ENCODE measurements at regions not wholly inside any gene's neighbourhood (a gene's known extent, or its start where the extent isn't known, plus 50 kb on each side); places are given as distances from the start of the nearest gene placed in this dataset.

DNA sequence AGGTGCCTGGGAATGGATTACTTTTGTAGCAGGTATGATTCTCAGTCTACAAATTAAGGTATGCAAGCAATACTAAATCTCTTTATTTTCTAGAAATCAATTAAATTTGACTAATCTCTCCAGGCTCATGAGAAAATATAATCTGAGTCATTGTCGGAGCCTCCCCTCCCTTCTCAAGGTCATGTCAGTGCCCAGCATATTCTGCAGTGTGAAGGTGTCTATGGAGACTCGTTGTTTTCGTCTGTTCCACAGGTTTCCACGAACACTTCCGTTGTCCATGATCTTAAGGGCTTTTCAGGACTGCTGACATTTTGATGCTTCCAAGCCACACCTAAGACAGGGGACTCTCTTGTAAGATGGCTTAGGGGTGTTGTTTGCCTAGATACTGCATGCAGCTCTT is 56.6 kb upstream of the SCOC start:
- no peak for DNase-seq

DNA sequence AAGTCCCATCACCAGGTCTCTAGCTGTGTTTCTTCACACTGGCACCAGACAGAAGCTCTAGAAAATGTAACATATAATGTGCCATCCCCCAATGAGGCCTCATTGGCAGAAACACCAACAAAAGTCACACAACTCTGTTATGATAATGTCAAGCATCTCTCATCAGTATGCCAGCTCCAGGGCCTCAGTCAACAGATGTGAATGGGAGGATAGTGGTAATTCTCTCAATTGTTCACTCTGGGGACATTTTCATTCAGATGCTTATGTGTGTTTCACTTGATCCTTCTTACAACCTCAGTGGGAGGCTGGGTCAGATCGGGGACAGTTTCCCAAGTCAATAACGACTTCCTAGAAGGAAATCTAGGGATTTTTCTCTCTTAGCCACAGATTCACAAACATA is 57.5 kb upstream of the SCOC start:
- DNase-seq: no peak

DNA sequence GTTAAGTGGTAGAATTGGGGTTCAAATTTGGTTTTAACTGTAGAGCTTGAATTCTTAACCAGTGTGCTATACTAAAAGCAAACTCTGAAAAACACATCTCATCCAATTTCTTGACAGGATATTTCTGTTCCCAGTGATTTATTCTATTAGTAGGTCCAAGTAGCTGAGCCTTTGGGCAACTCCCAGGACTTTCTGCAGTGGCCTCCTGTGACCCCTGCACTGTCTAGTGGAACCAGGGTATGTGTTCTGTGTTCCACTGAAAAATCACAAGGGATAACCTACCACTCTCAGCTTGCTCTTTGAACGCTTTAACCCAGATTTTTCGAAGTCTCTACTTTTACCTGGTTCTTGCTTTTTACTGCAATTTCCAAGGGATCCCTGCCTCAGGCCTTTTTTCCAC is 58.0 kb upstream of the SCOC start:
- DNase-seq: no peak

DNA sequence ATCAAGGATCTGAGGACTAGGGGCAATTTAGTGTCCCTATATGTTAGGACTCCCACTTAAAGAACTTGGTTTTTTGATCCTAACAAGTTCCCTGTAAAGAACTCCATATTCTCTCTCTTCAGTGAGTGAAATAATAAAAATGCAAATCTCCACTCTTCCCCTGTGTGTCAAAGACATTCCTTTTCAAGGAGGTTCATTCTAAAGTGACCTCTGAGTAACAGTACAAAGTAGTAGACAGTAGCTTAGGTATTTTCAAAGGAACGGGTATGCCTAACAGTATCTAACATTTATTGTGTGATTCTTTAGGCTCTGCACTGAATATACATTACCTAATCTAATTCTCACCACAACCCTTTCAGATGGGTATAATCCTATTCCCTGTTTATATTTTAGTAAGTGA is 58.4 kb upstream of the SCOC start:
- DNase-seq: no peak

DNA sequence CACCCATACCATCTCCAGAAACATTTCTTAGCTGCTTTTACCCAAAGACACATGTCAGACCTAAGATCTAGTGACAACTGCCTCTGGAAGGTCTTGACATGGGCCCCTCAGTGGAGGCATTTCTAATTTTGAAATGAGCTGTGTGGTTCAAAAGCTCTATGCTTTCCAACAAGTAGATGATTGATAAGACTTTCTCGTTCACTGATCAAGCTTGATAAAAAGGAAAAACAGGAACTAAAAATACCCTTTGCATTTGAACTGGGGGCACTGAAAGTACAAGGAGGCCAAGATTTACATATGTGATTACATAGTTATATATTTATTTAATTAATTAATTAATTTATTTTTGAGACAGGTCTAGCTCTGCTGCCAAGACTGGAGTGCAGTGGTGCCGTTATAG is 61.3 kb upstream of the SCOC start:
- no peak for DNase-seq

DNA sequence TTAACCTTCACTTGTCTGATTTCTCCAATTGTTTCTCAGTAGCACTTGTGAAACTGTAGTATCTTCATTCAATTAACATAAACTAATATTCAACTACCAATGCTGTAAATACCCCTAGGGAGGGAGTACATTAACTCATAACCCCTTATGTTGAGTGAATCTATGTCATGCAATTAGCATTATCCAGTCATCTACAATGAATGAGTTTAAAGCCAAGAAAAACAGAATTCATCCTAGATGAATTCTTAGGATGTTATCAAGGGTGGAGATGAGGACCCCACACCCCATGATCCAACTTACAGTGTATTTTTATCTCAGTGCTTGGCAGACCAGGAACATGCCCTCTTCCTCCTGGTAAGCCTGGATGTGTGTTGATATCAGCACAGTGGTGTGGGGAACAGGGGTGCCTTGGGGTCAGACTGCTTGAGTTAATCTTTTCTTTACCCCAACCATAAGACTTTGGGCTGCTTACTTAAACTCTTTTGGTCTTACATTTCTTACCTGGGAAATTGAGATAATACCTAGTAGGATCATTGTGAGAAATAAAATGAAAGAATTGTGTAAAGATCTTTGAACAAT is 62.1 kb upstream of the SCOC start:
- no peak for DNase-seq

DNA sequence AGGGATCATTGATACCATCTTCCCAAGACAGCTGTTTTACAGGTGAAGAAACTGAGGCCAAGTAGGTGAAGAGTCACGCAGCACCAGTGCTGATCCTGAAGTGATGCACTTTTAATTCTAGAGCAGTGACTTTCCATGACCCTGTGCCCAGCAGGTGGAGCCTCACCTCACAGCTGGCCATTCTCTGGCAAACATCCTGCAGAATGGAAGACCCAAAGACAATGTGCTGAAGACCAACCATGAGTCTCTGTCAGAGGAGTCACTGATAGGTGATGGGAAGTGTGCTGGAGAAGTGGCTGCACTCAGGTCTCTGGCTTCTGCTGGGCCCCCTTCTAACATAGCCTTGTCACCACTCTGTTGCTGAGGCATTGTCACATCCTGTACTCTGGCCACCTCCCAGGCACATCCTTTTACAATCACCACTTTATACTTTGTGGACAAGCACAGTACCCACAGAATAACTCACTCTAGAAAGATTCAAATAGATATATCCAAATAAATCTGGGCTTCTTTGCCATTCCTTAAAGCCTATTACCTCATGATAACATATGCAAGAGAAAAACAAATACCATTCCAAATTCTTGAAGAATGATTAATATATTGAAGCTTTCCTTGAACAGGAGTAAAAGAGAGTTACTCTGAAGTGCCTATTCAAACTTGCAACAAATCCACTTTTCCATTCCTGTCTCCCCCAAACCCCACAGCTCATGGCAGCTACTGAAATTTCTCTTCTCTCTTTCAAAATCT is 64.1 kb upstream of the SCOC start:
- peak; percentile 65 for DNase-seq

DNA sequence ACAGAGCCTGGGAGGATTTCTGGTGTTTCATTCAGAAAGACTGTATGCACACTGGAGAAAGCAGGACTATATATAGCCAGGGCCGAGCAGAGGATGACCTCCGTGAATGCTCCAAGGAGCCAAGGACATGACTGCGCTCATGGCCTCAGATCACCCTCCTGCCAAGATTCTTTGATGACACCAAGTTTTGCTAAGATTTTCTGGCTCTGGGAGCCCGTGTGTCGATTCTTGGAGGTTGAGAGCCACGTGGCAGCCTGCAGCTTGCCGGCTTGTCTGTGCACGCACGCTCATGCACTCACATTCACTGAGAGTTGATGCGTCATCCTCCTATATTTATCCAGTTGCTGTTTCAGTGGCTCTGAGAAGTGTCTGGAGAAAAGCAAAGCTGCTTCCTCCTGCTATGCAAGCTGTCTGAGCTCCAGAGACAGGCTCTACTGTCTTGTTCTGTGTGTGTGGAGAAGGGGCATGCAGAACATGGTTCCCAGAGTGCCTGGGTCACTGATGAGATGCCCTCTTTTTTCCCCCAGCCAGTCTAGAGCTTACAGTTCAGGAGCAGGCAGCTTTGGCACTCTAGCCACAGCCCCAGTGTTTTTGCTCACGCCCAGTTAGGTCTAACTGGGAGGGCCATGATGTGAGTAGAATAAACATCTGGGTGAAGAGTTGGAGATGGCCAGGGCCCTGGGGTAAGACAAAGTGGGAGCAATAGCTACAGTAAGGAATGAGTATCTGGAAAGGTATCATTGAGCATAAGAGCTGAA is 64.9 kb upstream of the SCOC start:
- peak; percentile 86 for DNase-seq

DNA sequence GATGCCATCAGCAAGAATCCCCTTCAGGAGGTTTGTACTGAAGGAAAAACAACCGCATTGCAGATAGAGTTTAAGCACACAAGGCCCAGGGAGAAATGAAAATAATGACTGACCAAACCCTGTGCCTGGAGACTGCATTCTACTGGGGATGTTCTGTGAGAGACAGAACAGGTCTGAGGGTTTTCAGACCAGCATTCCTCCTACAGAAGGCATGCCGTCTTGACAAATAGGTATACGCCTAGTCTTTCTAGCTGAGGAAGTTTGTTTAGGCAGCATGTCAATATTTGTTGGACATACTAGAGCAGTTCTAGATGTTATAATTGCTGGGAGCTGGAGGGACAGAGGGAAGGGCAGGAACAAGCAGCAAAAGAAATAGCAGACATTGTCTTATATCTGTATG is 68.4 kb upstream of the SCOC start:
- DNase-seq: no peak

DNA sequence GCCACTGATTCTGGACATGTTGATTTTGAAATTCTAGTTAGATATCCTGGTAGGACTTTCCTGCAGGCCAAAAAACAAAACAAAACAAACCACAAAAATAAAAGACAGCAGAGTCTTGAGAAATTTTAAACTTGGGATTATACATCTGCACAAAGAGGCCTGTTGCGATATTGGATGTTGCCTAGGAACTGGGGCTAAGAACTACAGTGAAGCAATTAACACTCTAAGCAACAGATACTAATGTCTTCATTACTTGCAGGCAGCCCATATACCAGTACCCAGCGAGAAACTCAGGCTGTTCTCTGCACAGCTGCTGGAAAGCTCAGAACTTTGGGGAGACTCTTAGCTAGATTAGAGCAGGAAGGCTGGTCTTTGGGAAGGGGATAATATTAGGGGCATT is 69.1 kb upstream of the SCOC start:
- DNase-seq: no peak

DNA sequence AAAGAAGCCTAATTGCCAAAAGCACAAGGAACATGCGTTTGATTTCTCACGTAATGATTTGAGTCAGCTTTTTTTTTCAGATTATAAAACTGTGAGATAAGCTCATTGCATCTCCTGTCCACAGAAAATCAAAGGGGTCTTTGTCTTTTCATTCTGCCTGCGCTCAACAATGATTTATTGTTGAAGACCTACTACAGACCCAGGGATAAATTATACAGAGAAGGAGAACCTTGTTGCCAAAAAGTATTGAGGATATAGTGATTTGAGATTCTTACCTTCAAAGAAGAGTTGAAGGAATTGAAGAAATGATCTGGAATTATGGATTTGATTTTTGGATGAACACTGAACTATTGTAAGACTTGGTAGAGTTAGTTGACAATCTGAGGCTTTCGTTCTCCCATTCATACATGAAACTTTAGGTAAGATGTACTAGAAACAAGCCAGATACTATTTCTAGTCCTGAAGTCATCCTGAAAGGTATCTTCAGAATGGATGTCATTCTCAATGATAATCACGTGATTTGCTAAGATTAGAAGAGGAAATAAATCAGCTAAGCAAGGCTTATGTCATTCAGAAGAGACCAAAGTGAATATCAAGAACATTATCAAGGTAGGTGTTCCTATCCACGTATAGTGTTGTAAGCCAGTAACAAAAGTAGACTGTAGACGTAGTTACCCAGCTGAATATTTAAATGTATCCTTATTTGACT is 71.1 kb upstream of the SCOC start:
- DNase-seq: no peak

DNA sequence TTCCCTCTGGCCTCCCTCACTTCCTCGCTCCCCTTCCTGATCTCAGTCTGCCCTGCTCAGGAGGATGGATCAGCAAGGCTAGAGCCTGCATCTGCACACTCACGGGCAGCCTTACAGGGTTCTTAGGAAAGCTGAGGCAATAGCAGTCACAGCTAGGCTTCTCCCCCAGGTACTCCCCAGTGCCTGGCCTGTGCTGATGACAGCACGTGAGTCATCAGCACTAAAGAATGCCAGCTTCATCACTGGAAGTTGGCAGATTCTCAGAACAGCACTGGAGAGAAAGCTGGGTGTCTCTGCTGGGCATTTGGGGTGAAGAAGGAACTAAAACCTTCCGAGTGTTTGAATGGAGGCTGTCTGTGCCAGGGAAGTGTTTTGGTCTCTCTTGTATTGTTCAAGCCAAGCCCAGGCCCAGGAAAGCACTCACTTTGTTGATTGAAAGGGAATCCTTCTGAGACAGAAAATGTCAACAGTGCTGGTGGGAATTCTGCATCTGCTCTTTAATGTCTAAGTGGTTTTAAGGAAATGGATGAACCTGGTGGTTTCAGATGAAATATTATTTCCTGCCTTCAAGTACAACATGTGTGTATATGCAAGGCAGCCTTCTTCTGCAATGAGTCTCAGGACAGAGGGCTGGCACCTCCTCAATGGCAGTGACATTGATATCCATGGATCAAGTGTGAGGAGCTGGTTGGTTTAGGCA is 73.0 kb upstream of the SCOC start:
- DNase-seq: peak; percentile 66

DNA sequence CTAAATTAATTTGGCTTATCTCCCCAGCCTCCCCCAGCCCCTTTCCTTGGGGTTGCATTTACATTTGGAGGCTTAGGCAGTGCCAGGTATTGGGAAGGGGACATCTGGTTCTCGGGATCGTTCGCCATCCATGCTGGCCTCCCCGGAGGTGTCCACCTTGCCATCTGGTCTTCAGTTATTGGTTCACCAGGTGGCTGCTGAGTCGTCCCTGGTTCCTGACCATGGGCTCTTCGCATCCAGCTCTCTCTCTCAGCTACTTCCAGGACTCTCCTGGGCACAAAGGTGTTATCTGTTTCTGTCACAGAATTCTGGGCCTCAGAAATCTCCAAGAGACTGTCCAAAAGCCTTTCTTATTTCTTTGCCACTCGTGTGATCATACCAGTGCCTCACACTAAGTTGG is 75.4 kb upstream of the SCOC start:
- DNase-seq: no peak

DNA sequence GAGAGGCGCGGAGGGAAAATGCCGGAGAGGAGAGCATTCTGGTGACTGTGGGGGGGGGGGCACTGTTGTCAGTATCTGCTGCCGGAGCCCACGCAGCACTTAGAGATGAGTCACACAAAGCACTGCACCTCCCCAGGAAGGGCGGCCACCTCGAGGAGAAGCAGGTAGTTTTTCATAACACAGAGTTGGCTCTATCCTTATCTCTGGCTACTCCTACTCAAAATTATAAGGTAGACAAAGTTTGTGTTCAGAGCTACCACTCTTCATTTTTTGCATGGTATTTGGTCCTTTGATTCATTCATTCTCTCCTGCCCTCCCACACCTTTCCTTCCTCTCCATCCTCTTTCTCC is 76.2 kb upstream of the SCOC start:
- no peak for DNase-seq

DNA sequence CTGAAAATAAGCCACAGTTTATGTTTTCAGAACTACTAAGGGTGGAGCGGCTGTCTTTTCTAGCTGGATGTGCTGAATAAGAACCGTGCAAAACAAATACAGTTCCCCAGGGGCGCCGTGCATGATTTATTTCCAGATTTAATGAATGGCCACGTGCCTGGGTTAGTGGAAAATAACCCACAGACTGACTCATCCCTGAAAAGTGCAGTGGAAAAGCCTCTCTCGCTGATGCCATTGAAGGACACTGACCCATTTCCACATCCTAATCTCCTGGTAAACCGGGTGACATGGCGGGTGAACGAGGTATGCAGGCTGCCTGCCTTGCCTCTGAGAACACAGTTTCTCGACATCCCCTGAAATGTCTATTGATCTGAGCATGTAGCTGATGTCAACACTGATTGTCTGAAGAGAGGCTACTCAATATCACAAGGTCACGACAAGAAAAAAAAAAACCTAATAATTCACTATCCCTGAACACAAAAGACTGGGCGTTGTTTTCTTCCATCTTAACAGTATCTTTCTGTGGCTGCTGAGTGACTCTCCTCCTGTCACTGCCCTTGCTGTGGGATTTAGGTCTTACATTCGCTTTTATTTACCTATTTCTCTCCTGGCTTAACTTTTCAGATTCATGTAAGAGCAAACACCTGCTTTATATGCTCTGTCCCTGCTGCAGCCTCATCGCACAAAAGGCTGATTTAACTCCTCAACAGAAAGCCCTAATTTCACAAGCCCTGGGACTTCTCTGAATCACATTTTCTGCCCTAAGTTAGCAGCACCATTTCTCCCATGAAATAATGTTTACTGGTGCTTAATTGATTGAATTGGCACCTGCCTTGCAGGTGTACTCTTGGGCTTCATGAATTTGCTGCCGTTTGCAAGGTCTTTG is 76.9 kb upstream of the SCOC start:
- peak; percentile 67 for DNase-seq

DNA sequence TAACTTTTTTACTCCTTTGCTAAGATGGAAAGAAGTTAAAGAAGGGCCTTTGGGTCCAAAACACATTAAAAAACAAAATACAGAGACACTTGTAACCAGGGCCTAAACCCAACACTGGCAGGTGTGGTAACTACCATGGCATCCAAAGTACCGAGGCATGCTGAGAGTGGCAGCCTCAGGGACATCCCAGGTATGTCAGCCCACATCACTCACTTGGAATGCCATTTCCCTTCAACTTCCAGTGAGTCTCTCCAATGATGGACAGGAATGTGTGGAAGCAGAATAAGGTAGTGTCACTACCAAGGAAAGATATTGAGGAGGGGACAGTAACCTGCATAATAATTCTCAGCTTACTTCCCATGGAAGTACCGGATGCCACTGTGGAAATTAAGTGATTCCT is 79.5 kb upstream of the SCOC start:
- DNase-seq: no peak

DNA sequence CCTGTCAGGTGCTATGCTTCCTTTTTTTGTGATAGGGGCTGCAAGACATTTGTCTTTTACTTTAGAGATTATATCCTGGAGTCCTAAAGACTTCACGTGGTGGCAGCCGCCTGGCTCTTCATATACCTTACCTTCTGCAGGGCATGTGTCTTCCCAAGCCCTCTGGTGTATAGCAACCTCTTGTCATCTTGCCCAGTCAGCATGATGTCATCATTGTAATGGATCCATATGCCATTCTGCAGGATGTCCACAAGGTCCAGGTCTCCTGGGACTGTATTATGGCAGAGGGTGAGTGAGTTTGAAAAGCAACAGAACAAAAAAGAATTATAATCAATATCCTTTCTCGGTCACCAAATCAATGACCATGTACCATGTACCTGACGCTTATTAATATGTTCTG is 82.2 kb upstream of the SCOC start:
- peak; percentile 11 for DNase-seq

DNA sequence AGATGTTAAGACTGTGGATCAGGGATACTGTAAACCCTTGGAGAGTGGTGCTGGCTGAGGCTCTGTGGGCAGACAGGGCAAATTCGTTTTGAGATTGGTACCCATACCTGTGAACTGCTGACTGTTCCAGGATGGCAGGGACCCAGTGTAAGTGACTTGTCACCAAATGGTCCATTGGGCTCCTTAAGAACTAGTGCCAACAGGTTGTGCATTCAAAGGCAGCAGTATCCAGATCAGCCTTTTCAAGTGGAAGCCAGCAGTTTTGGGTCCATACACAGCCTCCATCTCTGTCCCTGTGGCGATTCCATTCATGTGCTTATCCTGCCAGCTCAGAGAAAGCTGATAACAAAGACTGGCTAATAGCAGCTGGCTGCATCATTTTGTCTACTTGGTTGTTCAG is 84.0 kb upstream of the SCOC start:
- DNase-seq: no peak

DNA sequence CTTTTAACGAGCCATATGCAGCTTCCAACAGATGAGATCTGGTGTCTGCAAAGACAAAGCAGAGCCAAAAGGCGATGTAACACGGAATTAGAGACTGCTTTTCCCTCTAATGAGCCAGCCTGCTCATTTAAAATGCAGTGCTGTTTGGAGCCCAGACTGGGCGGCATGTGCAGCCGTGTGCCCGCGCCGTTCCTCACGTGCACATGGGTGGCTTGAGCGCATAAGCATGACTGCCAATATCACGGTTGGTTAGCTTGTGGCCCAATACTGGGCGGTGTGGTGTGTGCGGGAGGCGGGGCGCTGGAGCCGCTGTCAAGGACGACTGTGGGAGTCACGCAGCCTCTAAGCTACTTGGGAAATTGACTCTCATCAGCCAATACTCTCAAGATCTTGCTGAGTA is 87.0 kb upstream of the SCOC start:
- no peak for DNase-seq

DNA sequence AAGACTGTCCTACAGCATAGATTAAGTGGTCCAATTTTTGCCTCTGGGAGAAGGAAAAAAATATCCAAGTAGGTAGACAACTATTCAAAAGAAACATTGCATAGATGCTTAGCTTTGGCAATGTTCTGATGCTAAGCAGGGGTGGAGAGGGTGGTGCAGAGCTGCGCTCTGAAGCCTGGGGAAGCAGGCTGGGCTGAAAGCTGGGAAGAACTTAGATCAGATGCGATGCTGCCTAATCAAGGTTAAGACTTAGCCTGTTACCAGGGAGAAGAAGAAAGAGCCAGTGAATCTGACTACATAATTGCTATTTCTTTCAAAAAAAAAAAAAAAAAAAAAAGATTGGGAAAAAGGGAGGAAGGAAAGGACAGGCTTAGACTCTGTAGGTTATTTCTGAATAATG is 89.0 kb upstream of the SCOC start:
- DNase-seq: no peak

DNA sequence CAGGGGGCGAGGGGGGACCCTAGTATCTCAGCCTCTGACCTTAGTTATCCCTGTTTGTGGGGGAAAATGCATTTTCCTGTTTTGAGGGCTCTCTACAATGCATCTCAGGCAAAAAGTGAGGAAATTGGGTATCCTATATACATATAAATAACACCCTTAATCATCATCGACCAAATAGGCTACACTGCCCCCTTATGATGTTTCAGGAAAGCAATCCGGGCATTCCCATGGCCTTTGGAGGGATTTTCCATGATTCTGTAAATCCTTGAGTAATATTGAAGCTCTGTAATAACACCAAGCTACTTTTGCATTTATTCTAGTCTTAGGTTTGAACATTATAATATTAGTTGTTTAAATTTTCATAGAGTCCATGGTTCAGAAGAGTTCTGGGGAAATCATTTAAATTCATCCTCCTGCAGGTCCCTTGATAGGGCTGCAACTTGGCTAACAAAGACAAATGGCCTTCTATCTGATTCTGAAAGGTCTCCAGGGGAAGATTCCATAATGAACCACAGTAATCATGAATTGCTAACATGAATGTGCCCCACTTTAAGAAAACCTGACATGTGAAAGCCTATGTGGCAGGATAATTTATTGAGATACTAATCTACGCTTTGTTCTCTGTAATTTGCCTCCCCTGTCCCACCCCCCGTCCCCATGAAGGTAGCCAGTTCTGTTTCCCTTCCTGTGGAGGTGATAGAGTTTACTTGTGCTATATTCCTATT is 91.5 kb upstream of the SCOC start:
- DNase-seq: peak; percentile 22

DNA sequence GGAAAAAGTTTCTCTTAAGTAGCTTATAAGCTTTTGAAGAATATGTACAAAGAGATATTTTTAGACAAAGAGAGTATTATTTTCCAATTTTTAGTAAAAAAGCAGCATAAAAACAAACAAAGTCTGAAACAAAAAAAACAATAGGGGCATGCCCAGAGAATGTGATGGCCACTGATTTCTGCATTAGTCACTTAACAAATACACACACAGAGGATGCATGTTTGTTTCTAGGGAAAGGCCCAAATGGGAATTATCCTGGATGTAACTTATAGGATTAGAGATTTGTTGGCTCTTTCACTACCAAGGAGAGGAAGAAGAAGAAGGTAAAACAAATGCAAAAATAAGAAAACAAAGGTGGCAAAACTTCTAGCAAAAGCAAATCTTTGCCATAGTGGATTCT is 95.9 kb upstream of the SCOC start:
- DNase-seq: no peak
